OCI-LY7 (cell line): ENCODE measurements at regions not wholly inside any gene's neighbourhood (a gene's known extent, or its start where the extent isn't known, plus 50 kb on each side); places are given as distances from the start of the nearest gene placed in this dataset.

Experiments used
- BruUV-seq: library from RNA; stranded (reverse); fragments of 400-500 nt; replicated peaks from 2 replicates; lab custom pipeline; 2021; lab: Mats Ljungman, UMichigan
- CTCF ChIA-PET: fragments of 300-600 bp; sonication (Branson Sonifier 250); formaldehyde crosslinking; loops from one replicate; lab custom pipeline; 2022; ENCODE audit warnings: antibody characterized with exemption; ENCODE audit not compliant: unreplicated experiment; lab: Charles Lee
- POLR2A ChIA-PET: fragments of 300-600 bp; sonication (Branson Sonifier 250); formaldehyde crosslinking; loops from one replicate; lab custom pipeline; 2022; ENCODE audit warnings: antibody characterized with exemption; lab: Charles Lee
- DNase-seq: peaks from one replicate; pipeline ENCODE4 v3.0.0-alpha.2; 2015; ENCODE audit warnings: low spot score
- H2AFZ ChIP-seq: fragments of 200-600 bp; sonication (generic), shearing (Covaris generic); 2 replicates; pipeline ENCODE4 v1.6.1; 2014; ENCODE audit warnings: mild to moderate bottlenecking, antibody characterized with exemption, low read length, moderate library complexity
- H3K27ac ChIP-seq: fragments of 200-600 bp; sonication (generic); 2 replicates; pipeline ENCODE4 v1.5.1; 2014; ENCODE audit warnings: mixed run types, low read depth, mild to moderate bottlenecking, moderate library complexity, low read length, inconsistent platforms; ENCODE audit not compliant: poor library complexity, severe bottlenecking
- H3K36me3 ChIP-seq: fragments of 200-600 bp; sonication (generic); 2 replicates; pipeline ENCODE4 v1.6.1; 2014; ENCODE audit warnings: mild to moderate bottlenecking, antibody characterized with exemption, low read length, moderate library complexity, mixed read lengths; ENCODE audit not compliant: insufficient read depth
- H3K4me1 ChIP-seq: fragments of 200-600 bp; sonication (generic); 2 replicates; pipeline ENCODE4 v1.5.1; 2014; ENCODE audit warnings: mild to moderate bottlenecking, low read length; ENCODE audit not compliant: insufficient read depth, poor library complexity, severe bottlenecking
- H3K4me2 ChIP-seq: fragments of 200-600 bp; sonication (generic); 2 replicates; pipeline ENCODE4 v1.6.1; 2014; ENCODE audit warnings: mild to moderate bottlenecking, low read length
- H3K4me3 ChIP-seq: fragments of 200-600 bp; sonication (generic); 2 replicates; pipeline ENCODE4 v1.5.1; 2014; ENCODE audit warnings: mild to moderate bottlenecking, low read depth, low read length; ENCODE audit not compliant: poor library complexity, severe bottlenecking
- H3K79me2 ChIP-seq: fragments of 200-600 bp; sonication (generic); 2 replicates; pipeline ENCODE4 v1.6.1; 2016; ENCODE audit warnings: low read depth, mild to moderate bottlenecking, low read length, moderate library complexity, mixed read lengths; ENCODE audit not compliant: insufficient read depth
- H3K9me2 ChIP-seq: fragments of 200-600 bp; sonication (generic); 2 replicates; pipeline ENCODE4 v1.6.1; 2016; ENCODE audit warnings: mild to moderate bottlenecking, low read length, mixed read lengths; ENCODE audit not compliant: insufficient read depth
- H3K9me3 ChIP-seq: fragments of 200-600 bp; sonication (generic); 2 replicates; pipeline ENCODE4 v1.6.1; 2014; ENCODE audit warnings: mild to moderate bottlenecking, mixed run types, low read length, mixed read lengths
- H4K20me1 ChIP-seq: fragments of 200-600 bp; sonication (generic); 2 replicates; pipeline ENCODE4 v1.6.1; 2014; ENCODE audit warnings: mild to moderate bottlenecking, antibody characterized with exemption, low read length, moderate library complexity, mixed read lengths; ENCODE audit not compliant: insufficient read depth
- CTCF ChIP-seq: fragments of 200-600 bp; sonication (generic); conservative IDR thresholded peaks from 2 replicates; pipeline ENCODE4 v1.5.1; 2014; ENCODE audit warnings: mild to moderate bottlenecking, antibody characterized with exemption, low read length, moderate library complexity, mixed read lengths
- EZH2phosphoT487 ChIP-seq: fragments of 200-600 bp; sonication (generic); IDR thresholded peaks from 2 replicates; pipeline ENCODE4 v1.6.1; 2018; ENCODE audit warnings: low read depth, borderline replicate concordance, mild to moderate bottlenecking, mixed run types, antibody characterized with exemption, low read length, moderate library complexity, mixed read lengths
- intact Hi-C: fragments of 100-400 bp; cut with micrococcal nuclease; formaldehyde crosslinking; loops from one replicate; pipeline ENCODE4 v1.10.0; 2022; ENCODE audit not compliant: unreplicated experiment

- Histone ChIP-seq H3K79me2 (no peaks in the 10 kb centered on the region), H3K4me1 (no peaks in the 10 kb centered on the region), H2AFZ (no peak overlapping the region), H3K9me2 (no peaks in the 10 kb centered on the region), H3K4me3 (no peak overlapping the region), H3K9me3 (no peaks in the 10 kb centered on the region), H3K27ac (no peak overlapping the region), H4K20me1 (no peaks in the 10 kb centered on the region), H3K4me2 (no peak overlapping the region), H3K36me3 (no peaks in the 10 kb centered on the region)
- no TSS peak for BruUV-seq
- DNase-seq: no peak
- ChIA-PET POLR2A (interaction anchor here (0.6 kb wide), 1 partner anchor 451 kb away, joined by 3 read pairs; no protein-coding TSS in a partner anchor), CTCF (no interaction called here)
- intact Hi-C loops: no loop called here
- no peak for TF ChIP-seq CTCF
- TF ChIP-seq EZH2phosphoT487: no peak
Measured at GRCh38 chr2:147521936-147522335, 322.9 kb upstream of the ACVR2A start.

- ChIA-PET CTCF (no interaction called here), POLR2A (no interaction called here)
- Histone ChIP-seq H3K79me2 (no peaks in the 10 kb centered on the region), H3K9me3 (no peaks in the 10 kb centered on the region), H3K9me2 (no peaks in the 10 kb centered on the region), H3K36me3 (no peaks in the 10 kb centered on the region), H4K20me1 (no peaks in the 10 kb centered on the region), H3K4me2 (no peak overlapping the region), H2AFZ (no peak overlapping the region), H3K27ac (no peak overlapping the region), H3K4me1 (no peaks in the 10 kb centered on the region), H3K4me3 (no peak overlapping the region)
- BruUV-seq: no TSS peak
- intact Hi-C loops: no loop called here
- TF ChIP-seq EZH2phosphoT487 (no peak), CTCF (no peak)
- DNase-seq: no peak
Measured at GRCh38 chr2:147520817-147521216, 324.0 kb upstream of the ACVR2A start.

- no TSS peak for BruUV-seq
Measured at GRCh38 chr2:147519178-147519577, 325.7 kb upstream of the ACVR2A start.

More at GRCh38 chr2:147519178-147519577, 325.7 kb upstream of the ACVR2A start:
- POLR2A ChIA-PET: no interaction called here
- intact Hi-C loops: no loop called here
- CTCF ChIA-PET: no interaction called here
- H2AFZ ChIP-seq: no peak overlapping the region
- H4K20me1 ChIP-seq: no peaks in the 10 kb centered on the region
- H3K4me3 ChIP-seq: no peak overlapping the region
- DNase-seq: no peak
- no peak overlapping the region for H3K27ac ChIP-seq
- no peaks in the 10 kb centered on the region for H3K9me2 ChIP-seq
- no peaks in the 10 kb centered on the region for H3K36me3 ChIP-seq
- H3K4me1 ChIP-seq: no peaks in the 10 kb centered on the region
- no peaks in the 10 kb centered on the region for H3K79me2 ChIP-seq
- no peak for TF ChIP-seq EZH2phosphoT487
- TF ChIP-seq CTCF: no peak
- H3K9me3 ChIP-seq: no peaks in the 10 kb centered on the region
- H3K4me2 ChIP-seq: no peak overlapping the region
